WTC11 (cell line): ENCODE measurements at regions not wholly inside any gene's neighbourhood (a gene's known extent, or its start where the extent isn't known, plus 50 kb on each side); places are given as distances from the start of the nearest gene placed in this dataset.

Experiments used
- ATAC-seq: fragments of 200-7000 bp; cut with Tn5 transposase; 2 replicates; pipeline ENCODE4 v1.10.0; 2021; ENCODE audit warnings: mild to moderate bottlenecking, moderate library complexity
- CTCF ChIA-PET: fragments of 300-600 bp; sonication (Branson Sonifier 250); formaldehyde crosslinking; loops from one replicate; lab custom pipeline; 2021; ENCODE audit warnings: antibody characterized with exemption; lab: Charles Lee
- POLR2A ChIA-PET: fragments of 350-600 bp; sonication (Branson Sonifier 250); formaldehyde crosslinking; loops from one replicate; lab custom pipeline; 2021; ENCODE audit warnings: antibody characterized with exemption; lab: Charles Lee
- DNase-seq: peaks from one replicate; pipeline ENCODE4 v3.0.0; 2021; ENCODE audit warnings: low spot score
- H3K27ac Mint-ChIP-seq: 2 replicates; pipeline ENCODE4 v1.8.0; 2021; ENCODE audit warnings: mixed read lengths
- H3K27me3 Mint-ChIP-seq: 2 replicates; pipeline ENCODE4 v1.8.0; 2021; ENCODE audit warnings: low read depth, mild to moderate bottlenecking, moderate library complexity, mixed read lengths
- H3K36me3 Mint-ChIP-seq: 2 replicates; pipeline ENCODE4 v1.8.0; 2021; ENCODE audit warnings: mixed read lengths
- H3K4me1 Mint-ChIP-seq: 2 replicates; pipeline ENCODE4 v1.8.0; 2022; ENCODE audit warnings: mixed read lengths
- H3K4me3 Mint-ChIP-seq: 2 replicates; pipeline ENCODE4 v1.8.0; 2021; ENCODE audit warnings: mild to moderate bottlenecking, moderate library complexity, mixed read lengths
- H3K9me3 Mint-ChIP-seq: 2 replicates; pipeline ENCODE4 v1.8.0; 2021; ENCODE audit warnings: mixed read lengths
- ATF1 ChIP-seq: sonication (generic); formaldehyde crosslinking; IDR thresholded peaks from 2 replicates; pipeline ENCODE4 v1.8.1; 2023; ENCODE audit warnings: mild to moderate bottlenecking, moderate library complexity, missing genetic modification reagents
- ATF2 ChIP-seq: sonication (generic); formaldehyde crosslinking; IDR thresholded peaks from 2 replicates; pipeline ENCODE4 v1.8.1; 2022; ENCODE audit warnings: low read depth, missing genetic modification reagents, borderline replicate concordance
- CTCF ChIP-seq: fragments of 200-600 bp; IDR thresholded peaks from 2 replicates; pipeline ENCODE4 v1.8.0; 2022; ENCODE audit warnings: antibody characterized with exemption
- E2F5 ChIP-seq: sonication (generic); formaldehyde crosslinking; IDR thresholded peaks from 2 replicates; pipeline ENCODE4 v1.8.1; 2022; ENCODE audit warnings: mild to moderate bottlenecking, moderate library complexity, missing genetic modification reagents
- EMX1 ChIP-seq: fragments of 250-450 bp; sonication (Bioruptor Pico); IDR thresholded peaks from 2 replicates; pipeline ENCODE4 v1.8.0; 2021; ENCODE audit warnings: mild to moderate bottlenecking
- IRF2 ChIP-seq: sonication (generic); formaldehyde crosslinking; IDR thresholded peaks from 2 replicates; pipeline ENCODE4 v1.8.0; 2022; ENCODE audit warnings: low read depth, missing genetic modification reagents, borderline replicate concordance
- MAX ChIP-seq: sonication (generic); formaldehyde crosslinking; IDR thresholded peaks from 2 replicates; pipeline ENCODE4 v1.8.0; 2022; ENCODE audit warnings: mild to moderate bottlenecking, missing genetic modification reagents
- NR3C1 ChIP-seq: sonication (generic); formaldehyde crosslinking; conservative IDR thresholded peaks from 2 replicates; pipeline ENCODE4 v1.8.1; 2023; ENCODE audit warnings: low read depth, mild to moderate bottlenecking, missing genetic modification reagents
- OVOL2 ChIP-seq: fragments of 250-450 bp; sonication (Bioruptor Pico); IDR thresholded peaks from 2 replicates; pipeline ENCODE4 v1.9.0; 2021; ENCODE audit warnings: mild to moderate bottlenecking, borderline replicate concordance
- PRDM15 ChIP-seq: sonication (generic); formaldehyde crosslinking; IDR thresholded peaks from 2 replicates; pipeline ENCODE4 v1.8.0; 2022; ENCODE audit warnings: missing genetic modification reagents
- TP53 ChIP-seq: sonication (generic); formaldehyde crosslinking; IDR thresholded peaks from 2 replicates; pipeline ENCODE4 v1.8.1; 2023; ENCODE audit warnings: mild to moderate bottlenecking, missing genetic modification reagents
- ZBTB43 ChIP-seq: sonication (generic); formaldehyde crosslinking; IDR thresholded peaks from 2 replicates; pipeline ENCODE4 v1.8.1; 2023; ENCODE audit warnings: mild to moderate bottlenecking, missing genetic modification reagents
- ZNF121 ChIP-seq: sonication (generic); formaldehyde crosslinking; IDR thresholded peaks from 2 replicates; pipeline ENCODE4 v1.8.0; 2023; ENCODE audit warnings: missing genetic modification reagents
- ZNF138 ChIP-seq: sonication (generic); formaldehyde crosslinking; conservative IDR thresholded peaks from 2 replicates; pipeline ENCODE4 v1.8.1; 2022; ENCODE audit warnings: mild to moderate bottlenecking, moderate library complexity, missing genetic modification reagents
- ZNF425 ChIP-seq: fragments of 250-450 bp; sonication (Bioruptor Pico); conservative IDR thresholded peaks from 2 replicates; pipeline ENCODE4 v1.9.0; 2021; ENCODE audit warnings: mild to moderate bottlenecking
- ZNF532 ChIP-seq: fragments of 250-450 bp; sonication (Bioruptor Pico); IDR thresholded peaks from 2 replicates; pipeline ENCODE4 v1.9.0; 2021; ENCODE audit warnings: mild to moderate bottlenecking, borderline replicate concordance

GRCh38 chr13:100735494-100735893 is 60.9 kb upstream of the TMTC4 start:
- ChIA-PET POLR2A (no interaction called here), CTCF (no interaction called here)
- H3K27me3 Mint-ChIP-seq = peaks cover 14% of the 10 kb centered on the region
- H3K9me3 Mint-ChIP-seq = peaks cover 31% of the 10 kb centered on the region
- ATAC-seq (no peak), DNase-seq (no peak)
- TF ChIP-seq ZNF425 (CRISPR knock-in tag) = no peak
- no peak for TF ChIP-seq ATF1 (CRISPR knock-in tag)
- no peak for TF ChIP-seq TP53 (CRISPR knock-in tag)
- TF ChIP-seq ZNF532 (CRISPR knock-in tag) = no peak
- no peak for TF ChIP-seq ZBTB43 (CRISPR knock-in tag)
- TF ChIP-seq ATF2 (CRISPR knock-in tag) = no peak
- TF ChIP-seq NR3C1 (CRISPR knock-in tag) = no peak
- TF ChIP-seq E2F5 (CRISPR knock-in tag) = no peak
- no peak for TF ChIP-seq MAX
- TF ChIP-seq ZNF138 (CRISPR knock-in tag) = no peak
- TF ChIP-seq IRF2 (CRISPR knock-in tag) = no peak
- no peak for TF ChIP-seq CTCF
- TF ChIP-seq EMX1 (CRISPR knock-in tag) = no peak
- no peak for TF ChIP-seq PRDM15 (CRISPR knock-in tag)
- TF ChIP-seq ZNF121 (CRISPR knock-in tag) = no peak
- no peak for TF ChIP-seq OVOL2
- H3K4me1 Mint-ChIP-seq = peaks cover 10% of the 10 kb centered on the region
- peaks cover 5% of the 10 kb centered on the region; the same call in 1 of the 2 replicates for H3K36me3 Mint-ChIP-seq
- no peak overlapping the region for H3K27ac Mint-ChIP-seq
- H3K4me3 Mint-ChIP-seq = no peak overlapping the region
